ENCODE measurements at regions not wholly inside any gene's neighbourhood (a gene's known extent, or its start where the extent isn't known, plus 50 kb on each side); places are given as distances from the start of the nearest gene placed in this dataset.

DNA sequence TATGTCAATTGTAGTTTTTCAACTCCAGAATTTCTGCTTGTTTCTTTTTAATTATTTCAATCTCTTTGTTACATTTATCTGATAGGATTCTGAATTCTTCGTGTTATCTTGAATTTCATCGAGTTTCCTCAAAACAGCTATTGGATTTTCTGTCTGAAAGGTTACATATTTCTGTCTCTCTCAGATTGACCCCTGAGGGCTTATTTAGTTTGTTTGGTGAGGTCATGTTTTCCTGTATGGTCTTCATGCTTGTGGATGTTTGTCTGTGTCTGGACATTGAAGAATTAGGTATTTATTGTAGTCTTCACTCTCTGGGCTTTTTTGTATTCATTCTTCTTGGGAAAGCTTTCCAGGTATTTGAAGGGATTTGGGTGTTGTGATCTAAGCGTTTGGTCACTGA, 85.6 kb downstream of the SNAPC1 start:
- no peak for DNase-seq

DNA sequence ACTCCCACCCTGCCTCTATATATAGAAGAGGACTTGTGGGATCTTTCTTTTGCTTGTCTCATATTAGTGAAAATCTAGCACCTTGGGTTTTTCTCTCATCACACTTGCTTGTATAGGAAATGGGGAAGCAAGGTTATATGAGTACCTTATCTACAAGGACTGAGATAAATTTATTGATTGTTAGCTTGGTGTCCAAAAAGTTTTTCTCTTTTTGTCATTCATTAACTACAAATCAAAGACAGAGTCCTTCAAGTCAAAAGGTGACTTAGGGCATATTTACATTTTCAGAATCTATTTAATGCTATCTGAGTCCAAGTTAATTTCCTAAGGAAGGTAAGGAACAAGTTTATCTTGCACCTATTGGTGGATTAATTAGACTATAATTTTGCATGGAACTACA, 92.7 kb downstream of the SNAPC1 start:
- no peak for DNase-seq

DNA sequence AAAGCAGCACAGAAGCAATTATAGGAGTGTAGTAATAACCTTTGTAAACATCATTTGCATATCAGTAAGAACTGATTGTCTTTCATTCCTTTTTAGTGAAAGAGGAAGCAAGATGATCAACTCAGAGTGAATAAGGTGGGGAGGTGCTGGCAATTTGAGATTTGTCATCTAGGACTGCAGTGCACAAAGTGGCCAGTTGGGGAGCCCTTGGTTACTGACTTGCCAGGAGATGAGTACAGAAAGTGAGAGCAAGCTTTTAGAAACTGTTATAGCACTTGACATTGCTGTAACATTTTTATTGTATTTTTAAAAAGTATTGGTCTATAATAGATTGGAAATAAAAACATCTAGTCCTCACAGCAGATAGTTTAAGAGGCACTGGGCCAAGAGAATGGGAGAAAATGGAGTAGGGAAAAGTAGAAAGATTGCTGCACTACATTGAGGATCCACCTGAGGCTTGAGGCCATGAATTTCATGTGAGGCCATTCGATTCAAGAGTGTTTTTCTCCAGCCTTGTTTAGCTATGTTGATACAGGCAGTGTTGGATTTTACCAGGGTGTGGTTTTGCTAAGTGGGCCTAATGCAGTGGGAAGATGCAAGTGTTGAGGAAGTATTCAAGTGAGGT, 98.2 kb downstream of the SNAPC1 start:
- DNase-seq, result no peak

DNA sequence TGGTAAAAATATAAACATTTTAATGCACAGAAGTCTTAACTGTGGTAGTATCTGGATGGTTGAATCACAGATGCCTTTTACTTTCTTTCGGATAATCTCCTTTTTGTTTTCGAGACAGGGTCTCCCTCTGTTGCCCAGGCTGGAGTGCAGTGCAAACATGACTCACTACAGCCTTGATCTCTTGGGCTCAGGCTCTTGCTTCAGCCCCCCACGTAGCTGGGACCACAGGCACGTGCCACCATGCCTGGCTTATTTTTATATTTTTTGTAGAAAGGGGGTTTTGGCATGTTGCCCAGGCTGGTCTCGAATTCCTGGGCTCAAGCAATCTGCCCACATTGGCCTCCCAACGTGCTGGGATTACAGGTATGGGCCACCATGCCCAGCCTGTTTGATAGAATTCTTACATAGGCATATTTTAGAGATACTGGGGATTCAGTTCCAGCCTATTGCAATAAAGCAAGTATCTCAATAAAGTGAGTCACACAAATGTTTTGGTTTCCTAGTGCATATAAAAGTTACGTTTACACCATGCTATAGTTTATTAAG, 99.2 kb downstream of the SNAPC1 start:
- no peak for DNase-seq

DNA sequence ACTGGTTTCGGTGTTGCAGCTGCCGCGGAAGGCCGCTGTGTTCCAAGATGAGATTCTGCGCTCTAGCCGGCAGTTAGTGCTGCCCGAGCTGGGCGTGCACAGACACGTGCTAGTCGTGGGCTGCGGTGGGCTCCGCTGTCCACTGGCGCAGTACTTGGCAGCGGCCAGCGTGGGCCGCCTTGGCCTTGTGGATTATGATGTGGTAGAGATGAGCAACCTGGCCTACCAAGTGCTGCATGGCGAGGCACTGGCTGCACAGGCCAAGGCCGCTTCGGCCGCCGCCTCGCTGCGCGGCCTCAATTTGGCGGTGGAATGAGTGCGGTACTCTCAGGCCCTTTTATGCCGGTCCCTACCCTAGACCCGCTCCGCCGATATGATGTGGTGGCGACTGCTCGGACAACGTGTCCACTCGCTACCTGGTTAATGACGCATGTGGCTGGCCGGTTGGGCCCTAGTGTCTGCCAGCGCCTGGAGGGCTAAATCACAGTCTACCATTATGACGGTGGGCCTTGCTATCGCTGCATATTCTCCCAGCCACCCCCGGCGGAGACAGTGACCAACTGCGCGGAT, 102.2 kb downstream of the SNAPC1 start:
- no peak for DNase-seq

DNA sequence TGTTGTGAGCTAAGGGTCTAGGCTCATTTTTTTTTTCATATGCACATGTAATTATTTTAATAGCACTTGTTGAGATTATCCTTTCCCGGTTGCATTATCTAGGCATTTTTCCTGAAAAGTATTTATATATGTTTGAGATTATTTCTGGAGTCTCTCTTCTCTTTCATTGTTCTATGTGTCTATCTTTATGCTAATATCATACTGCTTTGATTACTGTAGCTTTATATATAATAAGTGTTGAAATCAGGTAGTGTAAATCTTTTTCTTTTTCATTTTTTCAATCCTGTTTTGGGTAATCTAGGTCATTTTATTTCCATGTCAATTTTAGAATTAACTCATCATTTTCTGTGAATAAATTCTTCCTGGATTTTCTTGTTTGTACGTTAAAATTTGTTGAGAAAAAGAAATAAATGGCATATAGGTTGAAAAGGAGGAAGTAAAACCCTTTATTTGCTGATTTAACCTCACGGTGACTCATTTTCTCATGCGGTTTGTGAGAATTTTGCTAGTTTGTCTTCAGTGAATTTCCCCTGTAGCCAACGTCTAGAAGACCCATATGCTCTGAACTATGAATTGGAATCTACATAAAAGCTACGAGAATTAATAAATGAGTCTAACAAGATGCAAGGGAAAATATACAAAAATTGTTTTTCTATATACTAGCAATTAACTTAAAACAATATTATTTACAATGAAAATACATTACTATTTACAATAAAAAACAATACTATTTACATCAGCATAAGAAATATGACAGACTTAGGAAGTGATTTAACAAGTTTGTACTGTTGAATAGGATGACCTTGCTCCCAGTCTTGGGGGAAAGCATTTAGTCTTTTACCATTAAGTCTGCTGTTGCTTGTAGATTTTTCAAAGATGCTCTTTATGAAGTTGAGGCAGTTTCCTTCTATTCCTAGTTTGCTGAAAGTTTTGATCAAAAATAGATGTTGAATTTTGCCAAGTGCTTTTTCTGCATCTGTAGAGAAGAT, 105.0 kb downstream of the SNAPC1 start:
- no peak for DNase-seq

DNA sequence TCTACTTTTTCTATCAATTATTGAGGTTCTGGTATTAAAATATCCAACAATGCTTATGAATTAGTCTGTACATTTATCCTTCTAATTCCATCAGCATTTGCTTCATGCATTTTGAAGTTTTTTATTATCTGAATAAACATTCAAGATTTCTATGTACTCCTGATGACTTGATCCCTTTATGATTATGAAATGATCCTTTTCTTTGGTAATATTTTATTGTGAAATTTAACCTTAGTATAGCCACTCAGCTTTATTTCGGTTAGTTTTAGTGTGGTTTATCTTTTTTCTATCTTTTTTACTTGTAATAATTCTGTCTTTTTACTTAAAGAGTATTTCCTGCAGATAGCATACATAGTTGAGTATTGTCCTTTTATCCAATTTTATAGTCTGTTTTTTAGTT, 106.6 kb downstream of the SNAPC1 start:
- DNase-seq, result no peak

DNA sequence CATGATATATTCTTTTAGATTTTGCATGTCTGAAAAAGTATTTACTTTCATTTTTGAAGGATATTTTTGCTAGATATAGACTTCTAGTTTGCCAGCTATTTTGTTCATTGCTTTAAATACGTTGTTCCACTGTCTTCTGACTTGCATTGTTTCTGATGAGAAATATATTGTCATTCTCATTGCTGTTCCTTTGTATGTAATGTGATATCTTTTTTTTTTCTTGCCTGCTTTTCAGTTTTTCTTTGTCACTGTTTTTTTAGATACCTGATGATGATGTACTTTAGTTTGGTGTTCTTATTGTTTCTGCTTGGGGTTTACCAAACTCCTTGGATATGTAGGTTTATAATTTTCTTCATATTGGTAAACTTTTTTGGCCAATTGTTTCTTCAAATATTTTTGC, 107.9 kb downstream of the SNAPC1 start:
- no peak for DNase-seq

DNA sequence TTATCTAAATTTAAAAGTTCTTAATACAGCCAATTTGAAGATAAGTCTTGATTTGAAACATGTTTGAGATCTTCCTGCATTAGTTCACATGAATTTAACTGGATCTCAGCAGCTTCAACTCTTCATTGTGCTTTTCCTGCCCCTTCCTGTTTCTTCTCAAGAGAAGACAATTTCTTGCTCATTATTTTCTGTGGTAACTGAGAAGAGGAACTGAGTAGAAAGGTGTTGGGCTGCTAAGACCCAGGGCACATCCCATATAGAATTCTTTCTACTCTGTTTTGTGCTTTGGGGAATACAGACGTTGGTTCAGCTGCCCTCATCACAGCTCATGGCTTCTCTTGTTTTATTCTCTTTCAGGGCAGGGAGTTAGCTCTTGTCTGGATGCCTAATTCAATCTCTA, 110.2 kb downstream of the SNAPC1 start:
- no peak for DNase-seq

DNA sequence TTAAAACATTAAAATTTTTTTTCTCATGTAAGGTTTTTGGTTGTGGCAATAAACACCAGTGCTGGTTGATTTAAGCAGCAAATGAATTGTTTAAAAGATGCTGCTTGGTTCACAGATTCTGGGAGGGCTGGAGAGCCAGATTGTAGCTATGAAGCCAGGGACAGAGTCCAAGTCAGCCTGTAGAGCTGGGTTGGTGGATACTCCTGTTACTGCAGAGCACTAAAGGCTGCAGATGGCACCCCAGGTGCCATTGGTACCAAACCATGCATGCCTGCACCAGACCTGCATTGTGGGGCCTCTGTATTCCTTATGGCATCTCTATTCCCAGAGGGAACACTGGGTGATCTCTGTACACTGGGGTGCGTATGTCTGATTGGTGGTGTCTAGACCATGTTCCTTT, 113.3 kb downstream of the SNAPC1 start:
- peak; percentile 34 for DNase-seq

DNA sequence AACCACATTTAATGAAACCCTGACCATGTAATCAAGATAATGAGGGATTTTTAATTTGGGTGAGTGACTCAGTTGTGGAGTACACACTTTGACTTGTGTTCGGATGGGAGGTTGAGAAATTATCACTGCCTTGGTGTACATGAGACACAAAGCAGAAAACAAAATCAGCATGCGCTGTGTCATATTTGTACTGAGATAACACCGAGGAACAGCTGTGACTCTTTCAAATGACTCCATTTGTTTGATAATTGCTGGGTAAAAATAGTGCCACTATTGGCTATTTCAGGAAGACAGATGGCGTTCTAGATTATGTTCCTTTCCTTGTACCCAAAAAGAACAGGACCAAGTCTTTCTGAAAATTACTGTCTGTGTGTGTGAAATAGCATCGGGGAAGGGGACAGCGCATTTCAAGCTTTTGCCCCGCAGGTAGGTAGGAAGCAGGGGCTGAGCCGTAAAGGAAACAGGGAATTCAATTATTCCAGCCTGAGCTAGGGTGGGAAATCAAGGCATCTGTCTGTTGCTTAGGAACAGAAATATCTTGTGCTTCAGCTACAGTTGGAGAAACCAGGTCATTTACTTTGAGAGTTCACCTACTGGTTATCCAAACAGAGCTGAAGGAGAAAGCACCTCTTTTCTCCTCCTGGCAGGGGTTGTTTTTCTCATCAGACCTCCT, 114.3 kb downstream of the SNAPC1 start:
- DNase-seq, result peak; percentile 84

DNA sequence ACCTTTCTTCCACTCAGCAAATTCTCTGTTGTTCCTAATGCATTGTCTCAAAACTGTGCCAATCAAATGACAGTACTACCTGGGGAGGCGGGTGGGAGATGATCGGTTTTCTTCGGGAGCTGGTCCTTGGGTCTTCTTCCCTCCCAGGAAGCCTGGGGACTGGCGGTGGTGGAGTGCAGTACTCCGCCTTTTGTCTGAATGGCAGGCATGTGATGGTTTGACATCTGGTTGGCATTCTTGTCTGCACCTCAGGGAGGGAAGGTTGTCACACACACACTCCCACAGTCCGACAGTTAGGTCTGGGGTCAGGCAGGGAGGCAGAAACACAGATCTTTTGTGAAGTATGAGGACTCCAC, 114.8 kb downstream of the SNAPC1 start:
- peak; percentile 29 for DNase-seq

DNA sequence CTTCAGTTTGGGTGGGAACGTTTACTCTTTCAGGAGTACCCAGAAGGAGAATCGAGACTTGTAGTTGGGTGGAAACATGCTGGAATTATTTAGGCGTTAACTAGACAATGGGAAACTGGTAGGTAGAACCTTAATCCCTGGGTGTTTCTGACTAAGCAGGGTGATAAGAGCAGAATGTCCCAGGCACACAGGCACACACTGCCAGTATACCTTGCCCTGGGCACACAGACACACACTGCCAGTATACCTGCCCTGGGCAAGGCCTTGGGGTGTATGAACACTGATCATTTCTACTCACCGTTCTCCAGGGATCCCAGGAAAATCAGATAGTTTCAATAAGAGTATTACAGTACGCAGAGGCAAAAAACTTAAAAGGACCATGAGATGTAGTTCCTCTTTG, 115.5 kb downstream of the SNAPC1 start:
- DNase-seq, result no peak

DNA sequence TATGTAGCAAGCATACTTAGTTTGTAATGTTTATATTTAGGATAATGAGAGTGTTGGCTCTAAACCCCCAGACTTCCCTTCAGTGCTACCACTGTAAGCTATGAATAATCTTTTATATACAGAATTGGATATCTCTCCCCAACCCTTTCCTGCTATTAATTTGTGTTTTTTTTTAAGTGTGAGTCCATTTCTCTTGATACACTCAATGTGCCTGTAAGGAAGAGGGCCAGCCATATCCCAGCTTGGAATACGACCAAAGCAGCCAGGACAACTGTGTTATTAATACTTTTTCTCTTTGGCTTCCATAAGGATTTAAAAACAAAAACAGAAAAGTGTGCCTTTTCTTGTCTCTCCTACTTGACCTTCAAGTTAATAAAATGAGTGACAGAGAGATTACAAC, 116.7 kb downstream of the SNAPC1 start:
- no peak for DNase-seq

DNA sequence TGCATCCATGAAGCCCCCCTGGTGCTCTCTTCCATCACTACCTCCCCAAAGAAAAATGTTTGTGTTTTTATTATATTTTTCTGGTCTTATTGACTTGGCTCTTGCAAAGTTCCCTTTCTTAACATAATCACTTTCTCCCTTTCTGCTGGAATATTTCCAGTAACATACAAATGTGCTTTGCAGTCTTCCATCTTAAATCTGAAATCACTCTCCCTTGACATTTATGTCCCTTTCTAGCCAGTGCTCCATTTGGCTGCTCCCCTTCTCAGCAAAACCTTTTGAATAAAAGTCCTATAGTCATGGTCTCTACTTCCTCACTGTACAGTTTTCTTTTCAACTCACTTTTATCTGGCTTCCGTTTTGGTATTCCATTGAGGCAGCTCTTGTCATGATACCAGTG, 118.8 kb downstream of the SNAPC1 start:
- DNase-seq, result no peak

DNA sequence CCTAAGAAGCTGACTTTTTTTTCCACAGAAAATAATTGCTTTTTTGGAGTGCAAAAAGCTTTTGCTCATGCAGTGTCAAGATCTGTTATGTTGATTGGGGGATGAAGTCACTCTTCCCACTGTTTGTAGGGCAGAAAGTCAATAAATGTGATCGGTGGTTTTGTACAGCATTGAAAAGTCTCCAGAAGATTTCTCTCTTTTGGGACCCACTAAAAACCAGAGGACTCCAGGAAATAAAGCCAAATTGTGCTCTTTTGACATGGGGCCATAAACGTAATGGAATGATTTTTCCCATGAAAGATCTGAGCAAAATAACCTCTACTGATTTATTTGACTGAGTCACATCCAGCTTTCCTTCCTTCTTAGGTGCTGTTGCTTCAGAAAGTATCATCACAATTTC, 122.5 kb downstream of the SNAPC1 start:
- no peak for DNase-seq

DNA sequence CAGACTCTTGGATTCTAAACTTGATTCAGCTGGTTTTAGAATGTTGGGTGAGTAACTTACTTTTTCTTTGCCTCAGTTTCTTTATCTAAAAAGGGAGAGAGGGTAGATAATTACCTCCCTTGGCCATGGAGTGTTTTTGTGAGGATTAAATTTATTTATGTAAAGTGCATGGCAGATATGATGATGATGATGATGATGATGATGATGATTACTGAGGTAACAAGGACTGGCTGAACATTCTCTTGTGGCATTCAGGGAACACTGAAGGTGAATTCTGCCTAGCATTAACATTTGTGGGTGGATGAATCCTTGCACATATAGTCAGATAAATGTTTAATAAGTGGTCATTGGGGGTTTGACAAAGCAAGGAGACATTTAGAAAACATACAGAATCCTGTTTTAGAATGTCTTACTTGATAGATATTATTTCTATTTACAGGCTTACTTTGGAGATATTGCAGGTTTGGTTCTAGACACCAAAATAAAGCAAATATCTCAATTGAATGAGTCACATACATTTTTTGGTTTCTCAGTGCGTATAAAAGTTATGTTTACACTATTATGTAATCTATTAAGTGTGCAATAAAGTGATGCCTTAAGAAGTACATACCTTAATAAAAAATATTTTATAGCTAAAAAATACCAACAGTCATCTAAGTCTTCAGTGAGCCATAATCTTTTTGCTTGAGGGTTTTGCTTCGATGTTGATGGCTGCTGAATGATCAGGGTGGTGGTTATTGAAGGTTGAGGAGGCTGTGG, 123.2 kb downstream of the SNAPC1 start:
- no peak for DNase-seq

DNA sequence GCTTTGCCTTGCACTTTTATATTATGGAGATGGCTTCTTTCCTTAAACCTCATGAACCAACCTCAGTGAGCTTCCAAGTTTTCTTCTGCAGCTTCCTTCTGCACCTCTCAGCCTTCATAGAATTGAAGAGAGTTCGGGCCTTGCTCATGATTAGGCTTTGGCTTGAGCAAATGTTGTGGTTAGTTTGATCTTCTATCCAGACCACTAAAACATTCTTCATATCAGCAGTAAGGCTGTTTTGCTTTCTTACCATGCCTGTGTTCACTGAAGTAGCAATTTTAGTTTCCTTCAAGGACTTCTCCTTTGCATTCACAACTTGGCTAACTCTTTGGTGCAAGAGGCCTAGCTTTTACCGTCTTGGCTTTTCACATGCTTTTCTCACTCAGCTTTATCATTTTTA, 125.4 kb downstream of the SNAPC1 start:
- no peak for DNase-seq

DNA sequence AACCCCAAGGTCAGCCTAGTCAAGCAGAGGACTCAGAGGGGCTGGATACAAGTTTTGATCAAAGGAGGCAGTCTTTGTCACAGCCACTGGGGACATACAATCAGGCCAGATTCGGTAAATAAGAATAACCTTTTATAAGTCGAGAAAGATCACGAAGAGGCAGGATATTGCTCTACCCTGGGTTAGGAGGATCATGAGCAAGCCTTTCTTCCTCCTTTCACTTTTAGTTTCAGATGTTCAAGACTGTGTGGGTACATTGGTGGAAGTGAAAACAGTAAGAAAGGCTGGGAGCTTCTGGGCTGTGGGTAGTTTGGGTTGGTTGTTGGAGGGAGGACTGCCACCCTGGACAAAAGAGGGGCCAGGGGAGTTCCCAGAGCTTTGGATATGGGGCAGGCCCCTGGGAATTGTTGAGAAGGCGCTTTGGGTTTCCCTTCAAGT, 127.7 kb downstream of the SNAPC1 start:
- DNase-seq, result no peak

DNA sequence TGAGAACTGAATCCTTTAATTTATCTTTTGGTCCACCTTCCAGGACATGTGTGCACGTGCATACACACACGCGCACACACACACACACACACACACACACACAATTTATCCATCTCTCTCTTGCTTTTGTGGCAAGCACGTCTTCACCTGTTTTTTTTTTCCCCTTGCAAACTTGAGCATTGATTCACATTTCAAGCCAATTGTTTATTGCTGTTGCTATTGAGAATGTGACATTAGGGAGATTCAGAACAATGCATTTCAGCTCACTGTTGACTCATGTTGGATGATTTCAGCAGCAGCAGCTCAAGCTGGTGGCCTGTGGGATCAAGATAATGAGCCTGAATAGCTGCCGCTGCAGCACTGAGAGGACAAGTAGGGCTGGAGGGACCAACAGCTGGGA, 128.9 kb downstream of the SNAPC1 start:
- no peak for DNase-seq

DNA sequence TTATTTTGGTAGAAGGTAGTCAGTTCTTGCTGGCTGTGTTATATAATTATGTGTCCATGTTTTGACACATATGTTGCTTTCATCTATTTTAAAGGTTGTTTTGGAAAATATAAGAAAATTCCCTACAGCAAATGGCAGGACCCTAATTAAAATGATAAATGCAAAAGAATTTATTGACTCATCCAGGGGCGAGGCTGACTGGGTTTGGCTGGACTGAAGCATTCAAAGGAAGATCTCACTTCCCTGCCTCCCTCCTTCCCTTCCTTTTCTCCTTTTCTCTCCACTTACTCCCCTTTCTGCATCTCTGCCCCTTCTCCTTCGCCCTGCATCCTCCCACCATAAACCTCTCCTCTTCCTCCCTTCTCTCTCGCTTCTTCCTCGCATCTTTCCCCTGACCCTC, 129.6 kb downstream of the SNAPC1 start:
- DNase-seq, result no peak

DNA sequence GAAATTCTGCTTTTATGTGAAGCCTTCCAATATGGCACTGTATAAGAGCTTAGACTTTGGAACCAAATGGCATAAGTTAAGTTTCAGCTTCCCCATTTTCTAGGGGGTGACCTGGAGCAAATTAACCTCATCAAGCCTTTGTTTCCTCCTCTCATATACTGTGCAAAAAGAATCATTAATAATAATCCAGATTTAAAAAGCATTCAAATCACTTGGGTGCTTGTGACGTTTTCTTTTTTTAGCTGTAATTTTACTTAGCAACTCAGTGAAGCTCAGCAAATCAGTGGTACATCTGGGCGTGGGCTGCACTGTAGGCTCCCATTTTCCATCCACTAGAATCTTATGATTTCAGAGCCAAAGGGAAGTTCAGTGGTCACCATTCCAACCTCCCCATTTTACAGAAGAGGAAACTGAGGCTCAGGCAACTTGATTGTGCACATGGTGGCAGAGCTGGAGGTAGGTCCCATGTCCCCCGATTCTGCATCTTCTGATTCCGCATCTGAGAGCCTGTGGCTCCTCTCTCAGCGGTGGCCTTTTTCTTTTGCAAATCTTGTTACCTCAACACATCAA, 131.2 kb downstream of the SNAPC1 start:
- DNase-seq, result no peak

Measured in DMS 273 treated with DMSO at 0.1 percent for 48 hours (cell line).